ENCODE measurements at regions not wholly inside any gene's neighbourhood (a gene's known extent, or its start where the extent isn't known, plus 50 kb on each side); places are given as distances from the start of the nearest gene placed in this dataset.

DNA sequence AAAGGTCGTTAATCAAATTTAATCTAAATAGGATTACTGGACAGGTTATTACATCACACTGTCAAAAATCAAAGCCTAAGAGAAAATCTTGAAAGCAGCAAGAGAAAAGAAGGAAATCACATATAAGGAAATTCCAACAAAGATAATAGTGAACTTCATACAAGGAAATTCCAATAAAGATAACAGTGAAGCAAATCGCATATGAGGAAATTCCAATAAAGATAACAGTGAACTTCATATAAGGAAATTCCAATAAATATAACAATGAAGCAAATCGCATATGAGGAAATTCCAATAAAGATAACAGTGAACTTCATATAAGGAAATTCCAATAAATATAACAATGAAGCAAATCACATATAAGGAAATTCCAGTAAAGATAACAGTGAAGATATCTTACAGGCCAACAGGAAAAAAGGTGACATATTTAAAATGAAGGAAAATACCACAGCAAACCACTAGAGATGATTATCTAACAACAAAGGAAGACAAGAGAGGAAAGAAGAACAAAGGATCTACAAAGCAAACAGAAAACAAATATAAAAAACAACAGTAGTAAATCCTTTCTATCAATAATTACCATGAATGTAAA is 787.7 kb downstream of the CCDC85A start:
- Histone ChIP-seq H3K23me2 (ENCODE audit: low read depth, low read length) (no peaks in the 10 kb centered on the region), H2BK20ac (ENCODE audit: low read length) (no peak overlapping the region), H3K4ac (replicated peaks; ENCODE audit: insufficient read length, low read depth, low read length) (no peak overlapping the region), H2AFZ (ENCODE audit: low read length) (no peak overlapping the region), H3K27ac (ENCODE audit: low read depth, low read length) (no peak overlapping the region), H2AK5ac (ENCODE audit: low read depth, low read length) (no peak overlapping the region), H2BK15ac (ENCODE audit: low read length) (no peak overlapping the region), H2BK5ac (ENCODE audit: low read depth, low read length) (no peak overlapping the region), H2BK12ac (ENCODE audit: low read depth, low read length) (no peak overlapping the region), H3K79me2 (ENCODE audit: control insufficient read depth in 1 of 2, insufficient read depth in 2 of 2, low read length in 2 of 2) (no peaks in the 10 kb centered on the region), H3K79me1 (ENCODE audit: low read depth, low read length) (no peaks in the 10 kb centered on the region), H3K9me3 (ENCODE audit: insufficient read depth in 2 of 2, low read depth in 1 of 2, low read length in 1 of 2) (no peaks in the 10 kb centered on the region), H3K4me2 (ENCODE audit: insufficient read depth in 1 of 2, low read depth in 2 of 2, low read length in 2 of 2) (no peak overlapping the region), H3K23ac (ENCODE audit: insufficient read length) (no peak overlapping the region), H2BK120ac (replicated peaks; ENCODE audit: low read depth, low read length) (no peak overlapping the region), H3K36me3 (ENCODE audit: control insufficient read depth in 2 of 4, insufficient read depth in 4 of 4, low read length in 3 of 4) (no peaks in the 10 kb centered on the region), H4K20me1 (replicated peaks in 1 of 2; ENCODE audit: control insufficient read depth in 1 of 2, insufficient read depth in 2 of 2, low read length in 2 of 2) (no peaks in the 10 kb centered on the region), H4K5ac (ENCODE audit: insufficient read length, low read depth, low read length) (no peak overlapping the region), H4K91ac (replicated peaks; ENCODE audit: insufficient read length, low read length) (no peak overlapping the region), H4K8ac (ENCODE audit: extremely low read depth, insufficient read depth, low read length) (no peak overlapping the region), H3K4me3 (ENCODE audit: extremely low read depth in 1 of 4, insufficient read depth in 2 of 4, low read depth in 3 of 4, low read length in 4 of 4) (no peak overlapping the region), H3K14ac (ENCODE audit: insufficient read length) (no peak overlapping the region), H3K4me1 (replicated peaks in 1 of 4; ENCODE audit: control insufficient read depth in 3 of 4, insufficient read depth in 4 of 4, low read length in 3 of 4) (no peaks in the 10 kb centered on the region), H3K27me3 (replicated peaks in 1 of 4; ENCODE audit: control insufficient read depth in 3 of 4, extremely low read depth in 1 of 4, insufficient read depth in 3 of 4, low read length in 3 of 4) (peaks cover 0 to 1% (median 0%) of the 10 kb centered on the region in 4 experiments; a peak in 1 of 7 replicates), H3K18ac (ENCODE audit: extremely low read depth, low read length) (no peak overlapping the region), H3K56ac (replicated peaks; ENCODE audit: insufficient read length, low read depth, low read length) (no peak overlapping the region), H3K9ac (replicated peaks in 1 of 4; ENCODE audit: extremely low read depth in 1 of 4, low read depth in 3 of 4, low read length in 3 of 4) (no peak overlapping the region)
- POLR2A ChIA-PET (ENCODE audit: partially characterized antibody) = no interaction called here
- 93% methylated on average over 3 of the region's 3 CpGs; no CpG with 5 or more reads in 1 of the 2 experiments for WGBS, 2 experiments (ENCODE audit: extremely low coverage in 1 of 2, insufficient coverage in 1 of 2, insufficient read length in 1 of 2, insufficient replicate concordance in 2 of 2, low coverage in 1 of 2, low lambda C conversion rate in 2 of 2, missing lambda C conversion rate in 1 of 2)
- FAIRE-seq (no peak), DNase-seq (ENCODE audit: low read depth in 1 of 2, low spot score in 2 of 2) (no peak)
- TF ChIP-seq BRCA1 (IDR thresholded peaks at IDR 0.05; ENCODE audit: low read depth, low read length) (no peak), ZNF274 (IDR thresholded peaks at IDR 0.05; ENCODE audit: borderline replicate concordance, extremely low read depth, low read length) (no peak), SRF (IDR thresholded peaks at IDR 0.05; ENCODE audit: low read depth, low read length) (no peak), CTBP2 (IDR thresholded peaks at IDR 0.05; ENCODE audit: borderline replicate concordance, insufficient read depth, insufficient read length, low read length) (no peak), CEBPB (IDR thresholded peaks at IDR 0.05; ENCODE audit: low read depth, low read length) (no peak), TEAD4 (IDR thresholded peaks at IDR 0.05; ENCODE audit: low read depth, low read length) (no peak), RAD21 (IDR thresholded peaks at IDR 0.05 in 1 of 2, conservative IDR thresholded peaks at IDR 0.05 in 1 of 2; ENCODE audit: low read depth in 2 of 2, low read length in 2 of 2) (no peak)
- CTCF ChIA-PET (ENCODE audit: partially characterized antibody) = no interaction called here

All from H1 (cell line).